ES-I3 (cell line): ENCODE measurements at regions not wholly inside any gene's neighbourhood (a gene's known extent, or its start where the extent isn't known, plus 50 kb on each side); places are given as distances from the start of the nearest gene placed in this dataset.

ENCODE experiments used
- H3K36me3 ChIP-seq: 2 replicates; pipeline ENCODE4 v1.6.1; 2013; ENCODE audit warnings: mild to moderate bottlenecking, low read length, control low read depth, moderate library complexity; ENCODE audit not compliant: insufficient read depth
- H3K4me1 ChIP-seq: 2 replicates; pipeline ENCODE4 v1.6.1; 2013; ENCODE audit warnings: mild to moderate bottlenecking, control low read depth, low read length; ENCODE audit not compliant: insufficient read depth
- H3K9ac ChIP-seq: 2 replicates; pipeline ENCODE4 v1.6.1; 2013; ENCODE audit warnings: low read depth, mild to moderate bottlenecking, low read length, moderate library complexity
- H3K9me3 ChIP-seq: 2 replicates; pipeline ENCODE4 v1.6.1; 2013; ENCODE audit warnings: mild to moderate bottlenecking, low read length, moderate library complexity; ENCODE audit not compliant: control insufficient read depth, insufficient read depth

DNA sequence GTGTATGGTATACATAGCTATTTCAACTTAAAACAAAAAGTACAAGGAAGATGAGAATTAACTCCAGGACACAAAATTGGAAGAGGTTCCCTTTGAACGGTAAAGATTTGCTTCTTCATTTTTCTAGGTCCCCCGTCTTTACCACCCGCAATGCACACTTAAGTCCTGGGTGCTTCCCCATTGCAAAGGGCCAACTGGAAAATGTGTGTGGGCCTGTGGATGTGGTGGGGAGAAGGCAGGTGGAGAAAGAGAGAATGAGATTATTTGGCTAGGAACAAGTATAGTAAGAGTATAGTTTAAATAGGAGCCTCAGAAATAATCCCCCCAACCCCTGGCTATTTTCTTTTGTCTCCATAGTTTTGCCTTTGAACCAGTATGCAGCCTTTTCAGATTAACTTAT lies 115.4 kb downstream of the HLX start:
- no peaks in the 10 kb centered on the region for H3K36me3 ChIP-seq
- no peaks in the 10 kb centered on the region for H3K9me3 ChIP-seq
- no peak overlapping the region for H3K9ac ChIP-seq
- no peaks in the 10 kb centered on the region for H3K4me1 ChIP-seq

DNA sequence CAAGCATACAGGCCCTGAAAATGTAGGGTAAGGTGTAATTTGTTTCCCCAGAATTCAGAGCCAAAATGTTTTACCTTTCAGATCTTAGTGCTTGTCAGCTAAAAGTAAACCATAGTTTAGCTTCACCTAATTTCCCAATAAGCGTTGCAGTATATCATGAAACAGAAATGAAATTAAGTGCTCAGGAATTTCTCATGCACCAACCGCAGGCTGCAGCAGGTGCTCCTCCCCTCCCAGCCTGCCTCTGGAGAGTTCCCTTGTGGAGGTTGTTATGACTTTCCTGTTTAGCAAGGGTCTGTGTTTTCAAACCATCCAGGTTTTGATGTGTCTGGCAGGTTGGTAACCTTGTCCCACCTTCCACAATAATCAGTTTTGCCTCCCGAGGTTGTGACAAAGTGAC lies 118.5 kb downstream of the HLX start:
- Histone ChIP-seq H3K9me3 (no peaks in the 10 kb centered on the region), H3K4me1 (no peaks in the 10 kb centered on the region), H3K36me3 (no peaks in the 10 kb centered on the region), H3K9ac (no peak overlapping the region)

DNA sequence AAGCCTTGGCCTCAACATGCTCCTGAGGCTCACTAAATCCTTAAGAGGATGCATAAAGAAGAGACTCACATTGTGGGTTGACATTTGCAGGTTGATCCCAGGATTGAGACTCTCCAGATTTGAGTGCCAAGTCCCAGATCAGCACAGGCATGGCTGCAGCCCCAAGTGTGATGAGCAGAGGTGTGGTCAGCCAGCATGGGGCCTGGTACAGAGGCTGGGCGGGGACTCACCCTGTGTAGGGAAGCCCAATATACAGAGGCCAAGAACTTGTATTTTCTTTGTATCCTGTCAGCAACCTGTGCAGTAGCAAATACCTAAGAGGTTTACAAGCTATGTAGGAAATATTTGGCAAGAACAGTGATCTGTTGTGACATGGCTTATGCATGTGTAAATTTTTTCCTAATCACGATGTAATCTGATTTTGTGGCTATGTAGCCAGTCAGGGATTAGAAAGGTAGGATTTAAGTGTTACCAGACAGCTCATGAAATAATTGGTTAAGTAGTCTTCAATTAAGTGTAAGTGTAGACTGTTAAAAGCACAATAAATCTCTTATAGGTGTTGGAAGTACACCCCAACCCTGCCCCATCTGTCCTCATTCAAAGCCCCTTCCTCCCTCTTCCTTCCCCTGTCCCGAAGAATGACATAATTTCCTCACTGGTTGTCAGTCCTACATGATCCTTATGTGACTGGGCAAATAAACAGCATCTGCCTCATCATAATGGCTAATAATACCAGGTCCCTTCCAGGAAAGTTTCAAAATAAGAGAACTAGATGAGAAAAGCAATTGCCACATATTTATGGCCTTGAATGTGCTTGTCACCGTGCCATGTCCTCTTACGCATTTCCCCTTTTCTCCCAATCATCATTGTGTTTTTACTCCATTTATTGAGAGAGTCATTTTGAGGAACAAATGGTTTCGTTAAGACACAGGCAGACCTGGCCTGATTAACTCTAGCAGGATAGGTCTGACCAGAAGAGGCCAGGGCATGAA lies 120.9 kb downstream of the HLX start:
- no peaks in the 10 kb centered on the region for H3K36me3 ChIP-seq
- no peaks in the 10 kb centered on the region for H3K4me1 ChIP-seq
- no peak overlapping the region for H3K9ac ChIP-seq
- H3K9me3 ChIP-seq = no peaks in the 10 kb centered on the region; the same call in 1 of the 2 replicates

DNA sequence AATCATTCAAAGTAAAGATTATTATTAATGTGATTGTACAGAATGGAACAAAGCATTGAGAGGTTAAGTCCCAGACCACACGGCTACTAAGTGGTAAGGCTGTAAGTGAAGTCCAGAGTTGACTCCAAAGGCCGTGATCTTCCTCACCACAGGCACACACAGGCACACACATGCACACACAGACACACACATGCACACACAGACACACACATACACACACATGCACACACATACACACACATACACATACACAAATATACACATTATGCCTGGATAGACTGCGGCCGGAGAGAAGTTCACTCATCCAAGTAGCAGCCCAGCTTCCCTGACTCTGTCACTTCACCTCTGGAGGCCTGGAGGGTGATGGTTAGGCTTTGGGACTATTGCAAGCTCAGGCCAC lies 121.9 kb downstream of the HLX start:
- H3K9ac ChIP-seq = no peak overlapping the region
- H3K9me3 ChIP-seq = peaks cover 3% of the 10 kb centered on the region; the same call in 1 of the 2 replicates

DNA sequence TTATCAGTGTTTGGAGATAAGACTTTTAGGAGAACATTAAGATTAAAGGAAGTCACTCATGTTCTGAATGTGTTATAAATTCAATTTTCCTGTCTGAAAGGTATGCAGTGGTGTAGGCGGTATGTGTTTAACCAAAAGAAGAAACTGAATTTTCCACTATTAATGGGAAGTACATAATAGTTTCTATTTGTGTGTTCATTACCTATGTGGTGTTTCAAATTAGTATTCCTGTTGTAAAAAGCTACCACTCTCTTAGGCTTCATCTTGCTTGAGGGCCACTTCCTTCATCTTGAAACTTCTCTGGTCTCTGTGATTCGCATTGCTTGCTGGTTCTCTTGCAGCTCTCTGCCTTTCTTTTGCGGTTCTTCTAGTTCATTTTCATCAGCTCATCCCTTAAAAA lies 123.4 kb downstream of the HLX start:
- Histone ChIP-seq H3K9me3 (peaks cover 3% of the 10 kb centered on the region; the same call in 1 of the 2 replicates), H3K36me3 (no peaks in the 10 kb centered on the region), H3K9ac (no peak overlapping the region), H3K4me1 (no peaks in the 10 kb centered on the region)

More for the DNA sequence above, 121.9 kb downstream of the HLX start:
- Histone ChIP-seq H3K4me1 (no peaks in the 10 kb centered on the region), H3K36me3 (no peaks in the 10 kb centered on the region)

DNA sequence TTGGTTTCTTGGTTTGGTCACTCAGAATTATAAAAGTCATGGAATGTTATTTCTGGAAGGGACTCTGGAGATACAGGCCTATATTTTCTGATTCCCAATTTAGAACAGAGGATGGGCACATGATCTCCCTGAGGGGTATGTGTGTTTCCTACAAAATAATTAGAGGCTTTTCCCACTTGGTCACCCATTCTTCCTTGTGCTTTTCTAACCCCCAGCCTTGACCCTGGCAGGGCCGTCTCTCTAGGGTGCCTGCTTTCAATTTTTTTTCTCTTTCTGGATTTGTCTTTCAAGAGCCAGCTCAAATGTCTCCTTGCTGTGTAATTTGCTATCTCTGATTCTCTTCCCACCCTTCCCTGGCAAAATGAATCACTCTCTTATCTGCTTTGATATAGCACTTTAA lies 131.9 kb downstream of the HLX start:
- H3K9ac ChIP-seq = no peak overlapping the region
- H3K9me3 ChIP-seq = 0 out of 2 replicates have a peak, but pooled peaks cover 2% of the 10 kb centered on the region
- H3K4me1 ChIP-seq = no peaks in the 10 kb centered on the region
- H3K36me3 ChIP-seq = no peaks in the 10 kb centered on the region

DNA sequence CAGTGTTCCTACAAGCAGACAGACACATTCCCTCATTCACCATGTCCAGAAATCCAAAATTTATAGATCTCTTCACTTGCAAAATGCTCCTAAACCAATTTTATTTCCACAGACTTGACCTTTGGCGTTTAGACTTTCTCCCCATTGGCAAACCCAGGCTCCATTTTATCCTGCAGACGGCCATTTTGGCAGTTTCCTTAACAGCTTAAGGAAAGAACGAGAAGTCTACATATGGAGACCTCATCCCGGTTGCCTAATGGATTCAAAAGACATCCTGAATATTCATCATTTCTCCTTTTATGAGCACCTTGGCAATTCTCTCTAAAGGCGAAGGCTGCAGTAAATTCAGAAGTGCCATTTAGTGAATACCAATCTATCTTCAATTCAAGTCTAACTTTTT lies 132.9 kb downstream of the HLX start:
- no peaks in the 10 kb centered on the region for H3K36me3 ChIP-seq
- H3K4me1 ChIP-seq = no peaks in the 10 kb centered on the region
- H3K9ac ChIP-seq = no peak overlapping the region
- H3K9me3 ChIP-seq = 0 out of 2 replicates have a peak, but pooled peaks cover 2% of the 10 kb centered on the region

DNA sequence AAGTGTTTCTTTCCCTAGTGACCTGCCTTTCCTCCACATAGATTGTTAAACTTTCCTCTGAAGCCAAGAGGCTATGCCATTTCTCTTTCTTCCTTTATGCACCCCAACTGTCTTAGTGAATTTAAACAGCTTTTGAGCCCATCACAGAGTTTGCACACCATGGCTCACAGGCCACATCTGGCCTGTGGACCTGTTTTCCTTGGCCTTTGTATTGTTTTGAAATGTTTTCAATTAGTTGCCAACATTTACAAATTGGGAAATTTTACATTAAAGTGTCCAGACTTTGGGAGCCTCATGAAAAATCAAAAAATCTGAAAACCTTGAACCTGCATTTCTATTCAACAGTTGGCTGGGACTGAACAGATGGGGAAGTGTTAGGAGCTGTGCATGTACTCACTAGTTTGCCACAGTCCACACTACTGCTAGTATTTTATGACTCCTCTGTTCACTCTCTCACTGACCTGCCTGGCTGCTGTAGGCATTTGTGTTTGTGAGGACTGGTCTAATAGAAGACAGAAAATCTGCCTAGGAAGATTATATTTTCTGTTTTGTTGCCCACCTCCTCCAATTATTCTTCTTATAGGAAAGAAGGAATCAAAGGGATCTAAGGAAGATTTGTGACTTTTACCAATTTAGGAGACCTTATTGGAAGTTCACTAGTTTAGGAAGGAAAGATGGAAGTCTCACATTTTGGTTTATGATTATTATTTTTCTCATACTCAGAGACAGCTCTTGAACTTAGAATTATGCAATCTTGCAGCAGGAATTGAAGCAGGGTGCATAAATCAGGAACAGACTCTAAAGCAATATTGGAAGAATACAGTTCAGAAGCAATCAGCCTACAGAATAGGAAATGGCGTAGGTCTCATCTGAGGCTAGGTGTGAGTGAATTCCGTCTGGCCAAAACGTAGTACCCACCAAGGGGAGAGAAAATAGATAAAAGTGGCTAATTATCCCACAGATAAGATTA lies 134.7 kb downstream of the HLX start:
- Histone ChIP-seq H3K9ac (no peak overlapping the region), H3K9me3 (0 out of 2 replicates have a peak, but pooled peaks cover 2% of the 10 kb centered on the region), H3K36me3 (no peaks in the 10 kb centered on the region), H3K4me1 (no peaks in the 10 kb centered on the region)

DNA sequence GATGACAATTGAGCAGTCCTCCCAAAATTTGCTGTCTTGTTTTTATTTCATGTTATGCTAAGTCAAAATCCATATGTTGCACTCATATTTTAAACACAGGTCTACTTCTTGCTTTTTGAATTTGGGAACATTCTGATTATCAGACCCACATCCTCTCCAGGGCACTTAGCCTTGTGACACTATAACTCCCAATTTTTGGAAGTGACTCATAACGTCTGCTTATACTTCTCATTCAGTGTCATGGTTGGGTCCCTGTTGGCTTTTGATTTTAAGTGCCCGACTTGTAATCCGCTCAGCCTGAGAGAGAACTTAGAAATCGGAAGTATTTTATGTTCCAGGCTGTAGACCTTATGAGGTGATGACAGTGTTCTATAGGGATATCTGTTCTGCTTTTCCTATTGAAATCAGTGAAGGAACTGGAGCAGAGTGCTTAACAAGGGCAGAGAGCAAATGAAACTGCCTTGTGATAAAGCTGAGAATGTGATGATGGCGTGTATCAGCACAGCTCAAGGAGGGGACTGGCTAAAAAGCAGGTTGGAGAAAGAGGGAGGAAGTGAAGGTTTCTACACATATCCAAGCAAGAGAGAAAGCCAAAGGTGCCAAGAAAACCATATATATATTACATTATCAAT lies 136.0 kb downstream of the HLX start:
- H3K36me3 ChIP-seq = no peaks in the 10 kb centered on the region
- no peaks in the 10 kb centered on the region for H3K9me3 ChIP-seq
- H3K4me1 ChIP-seq = no peaks in the 10 kb centered on the region
- no peak overlapping the region for H3K9ac ChIP-seq

DNA sequence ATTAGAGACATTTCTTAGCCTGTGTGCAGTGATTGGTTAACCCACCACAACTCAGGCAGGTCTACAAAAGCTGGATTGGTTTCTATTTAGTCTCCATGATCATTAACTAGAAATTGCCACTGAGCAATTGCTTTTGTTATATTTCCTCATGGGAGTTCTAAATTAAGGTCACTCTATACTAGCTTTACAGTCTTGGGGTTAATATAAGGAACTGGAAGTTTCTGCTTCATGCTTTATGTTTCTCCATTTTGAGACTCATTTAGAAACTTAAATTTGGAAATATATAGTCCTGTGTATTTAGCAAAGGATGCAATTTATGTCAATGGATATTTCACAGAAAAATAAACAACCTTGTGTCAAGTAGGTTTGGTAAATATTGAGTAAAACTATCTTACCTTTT lies 137.5 kb downstream of the HLX start:
- H3K9ac ChIP-seq = no peak overlapping the region
- H3K9me3 ChIP-seq = no peaks in the 10 kb centered on the region
- no peaks in the 10 kb centered on the region for H3K36me3 ChIP-seq
- no peaks in the 10 kb centered on the region for H3K4me1 ChIP-seq

DNA sequence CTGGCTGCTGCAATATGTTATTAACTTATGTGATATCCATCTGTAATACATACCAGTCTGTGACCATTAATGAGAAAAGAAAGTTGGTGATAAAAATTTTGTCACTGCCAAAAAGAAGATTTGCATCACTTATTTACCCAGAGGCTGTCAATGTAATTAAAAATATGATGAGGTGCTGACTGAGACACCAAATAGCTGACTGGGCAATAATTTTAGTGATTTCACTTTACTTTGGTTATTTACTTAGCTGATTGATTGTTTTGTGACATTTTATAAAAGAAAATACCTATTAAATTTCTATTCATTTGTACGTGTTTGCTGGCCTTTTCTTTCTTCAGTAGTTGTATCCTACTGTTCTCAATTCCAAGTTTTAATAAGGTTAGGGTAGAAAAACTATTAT lies 139.2 kb downstream of the HLX start:
- Histone ChIP-seq H3K9ac (no peak overlapping the region), H3K36me3 (no peaks in the 10 kb centered on the region), H3K4me1 (no peaks in the 10 kb centered on the region), H3K9me3 (no peaks in the 10 kb centered on the region)

DNA sequence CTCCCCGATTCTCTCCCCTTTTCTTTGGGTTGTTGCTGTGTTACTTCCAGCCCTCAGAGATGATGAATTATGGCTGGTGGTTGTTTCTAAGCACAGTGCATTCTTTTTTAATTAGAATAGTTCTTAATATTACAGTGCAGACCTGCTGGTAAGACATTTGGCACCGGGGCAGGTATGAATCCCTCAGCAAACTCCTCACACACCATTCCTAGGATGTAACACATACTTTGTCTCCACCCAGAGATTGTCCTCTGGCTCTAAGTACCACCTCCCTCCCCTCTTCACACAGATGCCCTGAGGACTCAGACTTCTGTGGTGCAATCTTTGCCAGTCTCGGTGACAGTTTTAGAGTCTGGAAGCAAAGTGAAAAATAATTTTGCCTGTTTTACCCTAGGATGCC lies 143.1 kb downstream of the HLX start:
- no peaks in the 10 kb centered on the region for H3K9me3 ChIP-seq
- H3K36me3 ChIP-seq = no peaks in the 10 kb centered on the region
- H3K9ac ChIP-seq = no peak overlapping the region
- no peaks in the 10 kb centered on the region for H3K4me1 ChIP-seq

DNA sequence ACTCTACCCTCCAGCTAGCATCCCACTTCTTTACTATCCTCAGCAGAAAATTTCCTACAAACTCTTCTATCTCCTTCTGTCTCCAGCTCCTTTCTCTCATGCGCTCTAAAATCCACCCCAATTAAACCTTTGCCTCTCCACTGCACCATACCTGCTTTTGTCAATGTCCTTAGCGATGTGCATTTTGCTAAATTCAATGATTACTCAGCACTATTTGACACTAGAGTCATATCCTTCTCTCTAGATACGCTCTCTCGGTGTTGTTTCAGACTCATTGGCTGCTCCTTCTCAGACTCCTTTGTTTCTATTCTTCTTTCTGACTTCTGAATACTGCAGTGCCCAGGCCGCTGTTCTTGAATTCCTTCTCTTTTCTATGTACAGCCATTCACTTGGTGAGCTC lies 144.2 kb downstream of the HLX start:
- no peaks in the 10 kb centered on the region for H3K9me3 ChIP-seq
- no peak overlapping the region for H3K9ac ChIP-seq
- no peaks in the 10 kb centered on the region for H3K4me1 ChIP-seq
- H3K36me3 ChIP-seq = no peaks in the 10 kb centered on the region

DNA sequence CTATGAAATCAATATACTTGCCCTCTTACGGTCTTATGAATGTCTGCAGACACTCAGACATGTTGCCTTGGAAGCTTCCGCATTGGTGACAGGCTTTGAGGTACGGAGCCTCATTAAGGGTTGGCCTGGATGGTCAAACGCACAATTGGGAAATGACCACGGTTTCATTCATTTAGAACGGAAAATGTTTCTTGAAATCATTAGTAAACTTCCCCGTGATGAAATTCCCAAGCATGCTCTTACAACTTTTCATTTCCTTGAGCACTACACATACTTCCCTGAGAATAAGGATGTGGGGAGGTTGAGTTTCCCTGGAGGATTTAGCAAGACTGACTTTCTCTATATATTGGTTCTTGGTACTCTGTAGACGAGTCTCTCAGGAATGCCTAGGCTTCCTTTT lies 146.3 kb downstream of the HLX start:
- no peaks in the 10 kb centered on the region for H3K36me3 ChIP-seq
- H3K9ac ChIP-seq = no peak overlapping the region
- no peaks in the 10 kb centered on the region for H3K4me1 ChIP-seq
- H3K9me3 ChIP-seq = no peaks in the 10 kb centered on the region
